HG03442 (cell line): ENCODE measurements at regions not wholly inside any gene's neighbourhood (a gene's known extent, or its start where the extent isn't known, plus 50 kb on each side); places are given as distances from the start of the nearest gene placed in this dataset.

Experiments
- ATAC-seq: cut with Tn5 transposase; IDR thresholded peaks from one replicate; pipeline ENCODE4 v1.9.1; 2021; ENCODE audit warnings: mild to moderate bottlenecking, moderate library complexity; ENCODE audit not compliant: unreplicated experiment

GRCh38 chr1:119565131-119565772 lies 58.2 kb downstream of the HSD3B1 start:
- peak; percentile 49 for ATAC-seq

DNA sequence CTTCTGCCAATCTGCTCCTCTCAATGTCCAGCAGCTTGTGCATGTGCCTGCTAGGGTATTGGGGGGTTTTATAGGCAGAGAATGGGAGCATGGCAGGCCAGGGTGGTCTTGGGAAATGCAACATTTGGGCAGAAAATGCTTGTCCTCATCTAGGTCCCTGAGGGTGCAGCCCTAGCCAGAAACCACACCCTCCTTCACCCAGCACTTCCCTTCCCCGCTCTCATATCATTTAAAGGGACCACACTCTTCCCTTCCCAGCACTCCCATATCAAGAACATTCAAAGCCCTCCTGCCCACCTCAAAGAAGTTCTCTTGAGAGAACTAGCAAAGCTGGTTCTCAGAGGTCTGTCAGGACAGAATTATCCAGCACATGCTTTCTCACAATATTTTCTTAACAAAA lies 62.1 kb downstream of the HSD3B1 start:
- no peak for ATAC-seq
